ENCODE measurements at regions not wholly inside any gene's neighbourhood (a gene's known extent, or its start where the extent isn't known, plus 50 kb on each side); places are given as distances from the start of the nearest gene placed in this dataset.
"Not testable (repeated sequence)": the region's sequence is repeated elsewhere in the genome, so short reads cannot be mapped to it uniquely, and the experiment has no call there.

GRCh38 chr15:92821491-92822116 is 78.5 kb upstream of the CHD2 start:
- in situ Hi-C loops (cut with HindIII; ENCODE audit: low sequenced_read_pairs) = no loop called here

GRCh38 chr15:92822216-92823144 is 77.6 kb upstream of the CHD2 start:
- in situ Hi-C loops (cut with HindIII; ENCODE audit: low sequenced_read_pairs) = no loop called here

- in situ Hi-C loops (cut with HindIII; ENCODE audit: low sequenced_read_pairs) = no loop called here
Measured at GRCh38 chr15:92825985-92826384, 74.1 kb upstream of the CHD2 start.

- in situ Hi-C loops (cut with HindIII; ENCODE audit: low sequenced_read_pairs) = not testable (repeated sequence)
Measured at GRCh38 chr15:92827991-92828390, 72.1 kb upstream of the CHD2 start.

GRCh38 chr15:92829875-92830274 is 70.2 kb upstream of the CHD2 start:
- in situ Hi-C loops (cut with HindIII; ENCODE audit: low sequenced_read_pairs) = loop anchor here (5.0 kb wide), 1 partner anchor 67 kb away; no protein-coding TSS in a partner anchor

GRCh38 chr15:92831336-92831654 is 68.8 kb upstream of the CHD2 start:
- in situ Hi-C loops (cut with HindIII; ENCODE audit: low sequenced_read_pairs) = loop anchor here (5.0 kb wide), 1 partner anchor 66 kb away; no protein-coding TSS in a partner anchor

GRCh38 chr15:92831655-92832328 is 68.3 kb upstream of the CHD2 start:
- in situ Hi-C loops (cut with HindIII; ENCODE audit: low sequenced_read_pairs) = loop anchor here (5.0 kb wide), 1 partner anchor 66 kb away; no protein-coding TSS in a partner anchor

GRCh38 chr15:92833106-92833433 is 67.1 kb upstream of the CHD2 start:
- in situ Hi-C loops (cut with HindIII; ENCODE audit: low sequenced_read_pairs) = loop anchor here (5.0 kb wide), 1 partner anchor 64 kb away; no protein-coding TSS in a partner anchor

GRCh38 chr15:92833493-92834271 is 66.4 kb upstream of the CHD2 start:
- in situ Hi-C loops (cut with HindIII; ENCODE audit: low sequenced_read_pairs) = loop anchor here (5.0 kb wide), 1 partner anchor 64 kb away; no protein-coding TSS in a partner anchor

- in situ Hi-C loops (cut with HindIII; ENCODE audit: low sequenced_read_pairs) = no loop called here
Measured at GRCh38 chr15:92839696-92840095, 60.4 kb upstream of the CHD2 start.

- in situ Hi-C loops (cut with HindIII; ENCODE audit: low sequenced_read_pairs) = no loop called here
Measured at GRCh38 chr15:92840149-92840548, 60.0 kb upstream of the CHD2 start.

GRCh38 chr15:92843326-92843725 is 56.8 kb upstream of the CHD2 start:
- in situ Hi-C loops (cut with HindIII; ENCODE audit: low sequenced_read_pairs) = no loop called here

- in situ Hi-C loops (cut with HindIII; ENCODE audit: low sequenced_read_pairs) = no loop called here
Measured at GRCh38 chr15:92843814-92844213, 56.3 kb upstream of the CHD2 start.

GRCh38 chr15:92845126-92845508 is 55.0 kb upstream of the CHD2 start:
- in situ Hi-C loops (cut with HindIII; ENCODE audit: low sequenced_read_pairs) = no loop called here

GRCh38 chr15:92846741-92847140 is 53.4 kb upstream of the CHD2 start:
- in situ Hi-C loops (cut with HindIII; ENCODE audit: low sequenced_read_pairs) = no loop called here

GRCh38 chr15:92847841-92848240 is 52.3 kb upstream of the CHD2 start:
- in situ Hi-C loops (cut with HindIII; ENCODE audit: low sequenced_read_pairs) = no loop called here

GRCh38 chr15:92848464-92848851 is 51.7 kb upstream of the CHD2 start:
- in situ Hi-C loops (cut with HindIII; ENCODE audit: low sequenced_read_pairs) = no loop called here

GRCh38 chr15:92848852-92849598 is 51.1 kb upstream of the CHD2 start:
- in situ Hi-C loops (cut with HindIII; ENCODE audit: low sequenced_read_pairs) = no loop called here

- in situ Hi-C loops (cut with HindIII; ENCODE audit: low sequenced_read_pairs) = not testable (repeated sequence)
Measured at GRCh38 chr15:92850218-92850617, 49.9 kb upstream of the CHD2 start.

Data from endothelial cell of hepatic sinusoid (primary cell).